CD4-positive, CD25-positive, alpha-beta regulatory T cell (primary cell): ENCODE measurements at regions not wholly inside any gene's neighbourhood (a gene's known extent, or its start where the extent isn't known, plus 50 kb on each side); places are given as distances from the start of the nearest gene placed in this dataset.

Source experiments
- ATAC-seq, 2 donors: fragments of 150-1000 bp; cut with Tn5 transposase; one replicate each; pipeline ENCODE4 v1.10.0; 2021; ENCODE audit warnings: low read depth in 2 of 2, moderate number of reproducible peaks in 2 of 2, moderate library complexity in 1 of 2
- DNase-seq, 3 donors: peaks; one replicate each; pipeline versions ENCODE4 v3.0.0 to v3.0.0-alpha.2; 2012 to 2022; ENCODE audit warnings: mixed read lengths in 1 of 3
- H3K27ac ChIP-seq: one replicate; pipeline ENCODE4 v1.7.0; 2013; ENCODE audit warnings: mild to moderate bottlenecking, low read length; ENCODE audit not compliant: insufficient read depth, poor library complexity, severe bottlenecking
- H3K27me3 ChIP-seq: one replicate; pipeline ENCODE4 v1.7.0; 2013; ENCODE audit warnings: low read length; ENCODE audit not compliant: control insufficient read depth, insufficient read depth
- H3K36me3 ChIP-seq: one replicate; pipeline ENCODE4 v1.7.0; 2013; ENCODE audit warnings: mild to moderate bottlenecking, low read length, moderate library complexity; ENCODE audit not compliant: control insufficient read depth, insufficient read depth
- H3K4me1 ChIP-seq: 2 replicates; pipeline ENCODE4 v1.7.0; 2013; ENCODE audit warnings: mild to moderate bottlenecking, low read length; ENCODE audit not compliant: insufficient read depth, control insufficient read depth, poor library complexity, severe bottlenecking
- H3K4me3 ChIP-seq: one replicate; pipeline ENCODE4 v1.7.0; 2013; ENCODE audit warnings: low read depth, mild to moderate bottlenecking, low read length, moderate library complexity
- H3K9me3 ChIP-seq, 2 experiments: 1 replicate in 1 of 2; 2 replicates in 1 of 2; pipeline ENCODE4 v1.7.0; 2013; ENCODE audit warnings: low read length in 2 of 2, mild to moderate bottlenecking in 1 of 2, moderate library complexity in 1 of 2; ENCODE audit not compliant: control insufficient read depth in 2 of 2
- H3K27ac Mint-ChIP-seq, 3 donors: one replicate each; pipeline ENCODE4 v1.8.0; 2020 to 2022; ENCODE audit warnings: mild to moderate bottlenecking in 3 of 3, mixed read lengths in 3 of 3, moderate library complexity in 2 of 3
- H3K27me3 Mint-ChIP-seq: one replicate; pipeline ENCODE4 v1.8.0; 2022; ENCODE audit warnings: mild to moderate bottlenecking, mixed read lengths
- H3K36me3 Mint-ChIP-seq: one replicate; pipeline ENCODE4 v1.8.0; 2020; ENCODE audit warnings: mixed read lengths
- H3K4me1 Mint-ChIP-seq, 4 donors: one replicate each; pipeline ENCODE4 v1.8.0; 2020 to 2022; ENCODE audit warnings: mixed read lengths in 4 of 4, mild to moderate bottlenecking in 1 of 4
- H3K4me3 Mint-ChIP-seq, 4 donors: one replicate each; pipeline ENCODE4 v1.8.0; 2020 to 2022; ENCODE audit warnings: mild to moderate bottlenecking in 4 of 4, mixed read lengths in 4 of 4, moderate library complexity in 3 of 4
- H3K9me3 Mint-ChIP-seq, 7 donors: one replicate each; pipeline ENCODE4 v1.8.0; 2020 to 2022; ENCODE audit warnings: mixed read lengths in 7 of 7, mild to moderate bottlenecking in 3 of 7, moderate library complexity in 2 of 7

DNA sequence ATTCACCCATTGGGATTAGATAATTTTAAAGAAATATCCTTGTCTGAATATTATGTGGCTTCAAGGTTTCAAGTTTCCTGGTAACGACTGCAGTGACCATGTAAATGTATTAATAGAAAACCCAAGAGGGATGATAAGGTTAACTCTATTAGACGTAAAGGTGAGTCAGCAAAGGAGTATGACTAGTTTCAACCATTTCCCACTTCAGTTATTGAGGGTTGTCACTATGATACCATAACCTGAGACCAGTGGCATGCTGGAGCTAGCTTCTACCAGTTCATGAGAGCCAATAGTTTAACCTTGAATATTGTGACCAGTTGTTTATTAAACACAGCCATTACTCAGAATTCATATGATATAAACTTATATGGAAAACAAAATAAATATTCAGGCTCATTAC is 270.1 kb downstream of the TMA16 start:
- no peak overlapping the region for H3K27ac ChIP-seq
- no peak for ATAC-seq
- no peak overlapping the region for H3K4me3 Mint-ChIP-seq
- no peaks in the 10 kb centered on the region for H3K36me3 Mint-ChIP-seq
- no peak overlapping the region for H3K27ac Mint-ChIP-seq
- H3K27me3 ChIP-seq = no peaks in the 10 kb centered on the region
- no peaks in the 10 kb centered on the region for H3K4me1 Mint-ChIP-seq
- no peak for DNase-seq
- no peaks in the 10 kb centered on the region for H3K4me1 ChIP-seq
- H3K9me3 ChIP-seq = no peaks in the 10 kb centered on the region
- no peaks in the 10 kb centered on the region for H3K9me3 Mint-ChIP-seq
- H3K4me3 ChIP-seq = no peak overlapping the region
- no peaks in the 10 kb centered on the region for H3K36me3 ChIP-seq
- H3K27me3 Mint-ChIP-seq = no peaks in the 10 kb centered on the region

DNA sequence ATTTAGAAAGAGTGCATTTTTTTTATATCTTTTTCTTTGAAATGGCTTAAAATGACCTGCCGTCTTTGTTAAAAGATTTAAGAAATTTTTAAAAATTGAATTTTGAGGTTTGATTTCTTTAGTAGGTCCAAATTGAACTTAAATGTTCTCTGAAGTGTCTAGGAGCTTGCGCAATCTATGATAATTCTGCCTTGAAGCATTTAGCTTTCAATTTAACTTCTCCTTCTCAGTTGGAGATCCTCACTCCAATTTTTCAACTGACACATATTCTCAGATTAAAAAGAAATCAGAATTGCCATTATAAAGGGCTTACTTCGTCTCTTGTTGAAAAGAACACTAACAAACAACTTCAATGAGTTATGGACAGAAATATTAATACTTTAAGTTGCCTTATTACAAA is 273.5 kb downstream of the TMA16 start:
- H3K27ac Mint-ChIP-seq = no peak overlapping the region
- Histone ChIP-seq H3K27me3 (no peaks in the 10 kb centered on the region), H3K9me3 (no peaks in the 10 kb centered on the region), H3K36me3 (no peaks in the 10 kb centered on the region), H3K4me3 (no peak overlapping the region), H3K4me1 (no peaks in the 10 kb centered on the region), H3K27ac (no peak overlapping the region)
- H3K4me1 Mint-ChIP-seq = no peaks in the 10 kb centered on the region
- DNase-seq (no peak), ATAC-seq (no peak)
- no peak overlapping the region for H3K4me3 Mint-ChIP-seq
- H3K36me3 Mint-ChIP-seq = no peaks in the 10 kb centered on the region
- no peaks in the 10 kb centered on the region for H3K9me3 Mint-ChIP-seq
- no peaks in the 10 kb centered on the region for H3K27me3 Mint-ChIP-seq

DNA sequence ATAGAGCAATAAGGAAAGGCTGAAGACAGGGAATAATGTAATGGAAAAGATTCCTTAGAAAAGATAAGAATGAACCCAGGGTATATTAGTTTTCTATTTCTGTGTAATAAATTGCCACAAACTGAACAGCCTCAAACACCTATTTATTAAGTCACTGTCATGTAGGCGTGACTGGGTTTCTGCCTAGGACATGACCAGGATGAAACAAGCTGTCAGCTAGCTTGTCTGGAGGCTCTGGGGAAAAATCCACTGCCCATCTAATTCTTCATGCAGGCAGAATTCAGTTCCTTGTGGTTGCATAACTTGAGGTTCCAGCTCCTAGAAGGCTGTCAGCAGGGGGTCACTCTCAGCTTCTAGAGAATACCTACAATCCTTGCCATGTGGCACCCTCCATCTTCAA is 277.7 kb downstream of the TMA16 start:
- H3K36me3 Mint-ChIP-seq = no peaks in the 10 kb centered on the region
- no peak overlapping the region for H3K27ac ChIP-seq
- no peak overlapping the region for H3K27ac Mint-ChIP-seq
- no peaks in the 10 kb centered on the region for H3K9me3 Mint-ChIP-seq
- H3K4me3 Mint-ChIP-seq = no peak overlapping the region
- DNase-seq (no peak), ATAC-seq (no peak)
- H3K36me3 ChIP-seq = no peaks in the 10 kb centered on the region
- no peaks in the 10 kb centered on the region for H3K27me3 ChIP-seq
- H3K4me1 ChIP-seq = no peaks in the 10 kb centered on the region
- H3K9me3 ChIP-seq = no peaks in the 10 kb centered on the region
- H3K4me1 Mint-ChIP-seq = no peaks in the 10 kb centered on the region
- H3K27me3 Mint-ChIP-seq = no peaks in the 10 kb centered on the region
- no peak overlapping the region for H3K4me3 ChIP-seq

DNA sequence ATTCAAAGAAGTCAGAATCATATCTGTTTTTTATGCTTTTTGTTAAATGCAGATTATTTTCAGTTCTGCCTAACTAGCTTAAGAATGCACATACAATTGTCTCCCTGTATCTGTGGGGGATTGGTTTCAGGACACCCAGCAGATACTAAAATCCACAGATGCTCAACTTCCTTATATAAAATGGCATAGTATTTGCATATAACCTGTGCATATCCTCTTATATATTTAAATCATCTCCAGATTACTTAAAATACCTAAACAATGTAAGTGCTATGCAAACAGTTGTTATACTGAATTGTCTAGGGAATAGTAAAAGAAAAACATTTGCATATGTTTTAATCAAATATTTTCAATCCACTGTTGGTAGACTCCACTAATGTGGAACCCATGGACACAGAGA is 279.4 kb downstream of the TMA16 start:
- DNase-seq = no peak
- no peaks in the 10 kb centered on the region for H3K36me3 ChIP-seq
- no peak overlapping the region for H3K4me3 ChIP-seq
- no peak overlapping the region for H3K27ac Mint-ChIP-seq
- H3K4me3 Mint-ChIP-seq = no peak overlapping the region
- H3K4me1 Mint-ChIP-seq = no peaks in the 10 kb centered on the region
- no peaks in the 10 kb centered on the region for H3K9me3 Mint-ChIP-seq
- H3K4me1 ChIP-seq = no peaks in the 10 kb centered on the region
- H3K27me3 ChIP-seq = no peaks in the 10 kb centered on the region
- H3K27ac ChIP-seq = no peak overlapping the region
- no peak for ATAC-seq
- H3K9me3 ChIP-seq = no peaks in the 10 kb centered on the region
- H3K36me3 Mint-ChIP-seq = no peaks in the 10 kb centered on the region
- no peaks in the 10 kb centered on the region for H3K27me3 Mint-ChIP-seq

DNA sequence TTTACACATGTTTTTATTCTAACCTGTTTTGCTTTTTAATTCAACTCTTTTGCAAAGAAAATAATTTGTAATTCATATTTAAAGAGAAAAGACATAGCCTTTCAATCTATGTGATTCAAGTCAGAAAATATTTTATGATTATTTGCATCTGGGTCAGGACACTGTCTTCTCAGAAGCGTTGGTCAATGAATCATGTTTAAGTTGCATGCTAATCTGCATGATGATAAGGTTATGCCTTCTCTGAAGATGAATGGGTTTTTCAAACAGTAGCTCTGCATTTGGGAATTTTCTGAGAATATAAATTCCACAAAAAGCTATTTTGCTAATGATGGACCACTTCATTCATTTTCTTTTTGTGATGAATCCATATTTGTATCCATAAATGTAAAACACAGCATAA is 282.5 kb downstream of the TMA16 start:
- DNase-seq = no peak
- H3K27ac ChIP-seq = no peak overlapping the region
- no peaks in the 10 kb centered on the region for H3K27me3 ChIP-seq
- H3K4me3 ChIP-seq = no peak overlapping the region
- no peaks in the 10 kb centered on the region for H3K9me3 Mint-ChIP-seq
- H3K9me3 ChIP-seq = no peaks in the 10 kb centered on the region
- no peaks in the 10 kb centered on the region for H3K36me3 ChIP-seq
- no peaks in the 10 kb centered on the region for H3K36me3 Mint-ChIP-seq
- H3K4me3 Mint-ChIP-seq = no peak overlapping the region
- no peak for ATAC-seq
- no peaks in the 10 kb centered on the region for H3K27me3 Mint-ChIP-seq
- no peaks in the 10 kb centered on the region for H3K4me1 ChIP-seq
- no peak overlapping the region for H3K27ac Mint-ChIP-seq
- H3K4me1 Mint-ChIP-seq = no peaks in the 10 kb centered on the region

DNA sequence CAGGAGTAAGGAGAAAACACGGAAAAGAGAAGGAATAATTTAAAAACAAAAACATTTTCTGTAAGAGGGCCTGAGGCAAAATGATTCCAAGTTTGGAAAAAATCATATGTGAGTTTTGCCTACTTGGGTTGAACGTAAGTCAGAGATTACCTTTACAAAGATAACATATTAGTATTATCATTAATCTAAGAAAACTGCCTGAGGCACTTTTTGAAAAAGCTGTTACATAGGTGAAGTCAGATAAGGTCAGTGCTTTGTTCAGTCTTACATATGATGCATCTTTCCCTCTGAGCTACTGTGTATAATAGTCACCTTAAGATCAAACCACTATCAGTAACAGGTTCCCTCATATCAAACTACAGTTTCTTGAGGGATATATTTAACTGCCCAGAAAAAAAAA is 287.2 kb downstream of the TMA16 start:
- Histone ChIP-seq H3K9me3 (no peaks in the 10 kb centered on the region), H3K4me3 (no peak overlapping the region), H3K4me1 (no peaks in the 10 kb centered on the region), H3K36me3 (no peaks in the 10 kb centered on the region), H3K27me3 (no peaks in the 10 kb centered on the region), H3K27ac (no peak overlapping the region)
- Mint-ChIP-seq H3K4me3 (no peak overlapping the region), H3K27me3 (no peaks in the 10 kb centered on the region), H3K4me1 (no peaks in the 10 kb centered on the region), H3K36me3 (no peaks in the 10 kb centered on the region), H3K27ac (no peak overlapping the region), H3K9me3 (peaks cover 0 to 2% (median 0%) of the 10 kb centered on the region in 7 donors)
- ATAC-seq (no peak), DNase-seq (no peak)

DNA sequence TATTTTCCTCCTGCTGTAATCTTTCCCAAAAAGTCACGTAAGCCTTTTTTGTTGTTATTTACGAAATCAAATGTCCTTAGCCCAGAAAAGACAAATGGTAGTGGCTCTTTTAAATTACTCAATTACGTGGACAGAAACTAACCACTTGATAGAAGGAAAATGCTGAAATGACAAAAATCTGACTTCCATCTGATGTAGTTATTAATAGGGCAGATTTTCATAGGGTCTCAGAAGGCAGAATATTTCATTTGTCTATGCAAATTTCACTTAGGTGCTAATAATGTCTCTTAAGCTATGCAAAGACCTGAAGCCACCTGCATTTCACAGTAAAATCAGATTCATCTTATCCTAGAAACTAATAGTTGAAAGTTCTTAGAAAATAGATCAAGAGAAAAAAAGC is 295.7 kb downstream of the TMA16 start:
- Histone ChIP-seq H3K36me3 (no peaks in the 10 kb centered on the region), H3K9me3 (no peaks in the 10 kb centered on the region), H3K27me3 (no peaks in the 10 kb centered on the region), H3K4me3 (no peak overlapping the region), H3K4me1 (no peaks in the 10 kb centered on the region), H3K27ac (no peak overlapping the region)
- H3K4me3 Mint-ChIP-seq = no peak overlapping the region
- H3K9me3 Mint-ChIP-seq = no peaks in the 10 kb centered on the region
- H3K36me3 Mint-ChIP-seq = no peaks in the 10 kb centered on the region
- H3K27me3 Mint-ChIP-seq = no peaks in the 10 kb centered on the region
- DNase-seq (no peak), ATAC-seq (no peak)
- no peaks in the 10 kb centered on the region for H3K4me1 Mint-ChIP-seq
- no peak overlapping the region for H3K27ac Mint-ChIP-seq

DNA sequence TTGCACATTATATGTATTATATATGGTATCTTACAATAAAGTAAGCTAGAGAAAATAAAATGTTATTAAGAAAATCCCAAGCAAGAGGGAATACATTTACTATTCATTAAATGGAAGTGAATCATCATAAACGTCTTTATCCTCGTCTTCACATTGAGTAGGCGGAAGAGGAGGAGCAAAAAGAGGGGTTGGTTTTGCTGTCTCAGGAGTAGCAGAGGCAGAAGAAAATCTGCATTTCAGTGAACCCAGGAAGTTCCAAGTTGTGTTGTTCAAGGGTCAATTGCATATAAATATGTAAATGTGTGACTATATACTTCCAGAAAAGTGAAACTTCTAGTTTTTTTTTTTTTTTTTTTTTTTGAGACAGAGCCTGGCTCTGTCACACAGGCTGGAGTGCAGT is 301.4 kb downstream of the TMA16 start:
- no peak for DNase-seq
- Histone ChIP-seq H3K36me3 (no peaks in the 10 kb centered on the region), H3K4me3 (no peak overlapping the region), H3K27me3 (no peaks in the 10 kb centered on the region), H3K4me1 (no peaks in the 10 kb centered on the region), H3K9me3 (no peaks in the 10 kb centered on the region), H3K27ac (no peak overlapping the region)
- Mint-ChIP-seq H3K4me3 (no peak overlapping the region), H3K36me3 (no peaks in the 10 kb centered on the region), H3K27me3 (no peaks in the 10 kb centered on the region), H3K4me1 (no peaks in the 10 kb centered on the region), H3K27ac (no peak overlapping the region), H3K9me3 (peaks cover 0 to 2% (median 0%) of the 10 kb centered on the region in 7 donors)
- ATAC-seq = no peak
